ENCODE measurements at regions not wholly inside any gene's neighbourhood (a gene's known extent, or its start where the extent isn't known, plus 50 kb on each side); places are given as distances from the start of the nearest gene placed in this dataset.

- Histone ChIP-seq H3K27me3 (ENCODE audit: control insufficient read depth, insufficient read depth, low read length) (no peaks in the 10 kb centered on the region), H3K36me3 (ENCODE audit: control insufficient read depth, insufficient read depth, low read length) (no peaks in the 10 kb centered on the region), H3K4me3 (ENCODE audit: low read depth, low read length) (no peak overlapping the region)
- DNase-seq (ENCODE audit: low read depth) (no peak), FAIRE-seq (no peak)
- TF ChIP-seq, protein P1, sequence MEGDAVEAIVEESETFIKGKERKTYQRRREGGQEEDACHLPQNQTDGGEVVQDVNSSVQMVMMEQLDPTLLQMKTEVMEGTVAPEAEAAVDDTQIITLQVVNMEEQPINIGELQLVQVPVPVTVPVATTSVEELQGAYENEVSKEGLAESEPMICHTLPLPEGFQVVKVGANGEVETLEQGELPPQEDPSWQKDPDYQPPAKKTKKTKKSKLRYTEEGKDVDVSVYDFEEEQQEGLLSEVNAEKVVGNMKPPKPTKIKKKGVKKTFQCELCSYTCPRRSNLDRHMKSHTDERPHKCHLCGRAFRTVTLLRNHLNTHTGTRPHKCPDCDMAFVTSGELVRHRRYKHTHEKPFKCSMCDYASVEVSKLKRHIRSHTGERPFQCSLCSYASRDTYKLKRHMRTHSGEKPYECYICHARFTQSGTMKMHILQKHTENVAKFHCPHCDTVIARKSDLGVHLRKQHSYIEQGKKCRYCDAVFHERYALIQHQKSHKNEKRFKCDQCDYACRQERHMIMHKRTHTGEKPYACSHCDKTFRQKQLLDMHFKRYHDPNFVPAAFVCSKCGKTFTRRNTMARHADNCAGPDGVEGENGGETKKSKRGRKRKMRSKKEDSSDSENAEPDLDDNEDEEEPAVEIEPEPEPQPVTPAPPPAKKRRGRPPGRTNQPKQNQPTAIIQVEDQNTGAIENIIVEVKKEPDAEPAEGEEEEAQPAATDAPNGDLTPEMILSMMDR (IDR thresholded peaks at IDR 0.05; ENCODE audit: insufficient read depth, low read length, severe bottlenecking) = no peak
Measured at GRCh38 chr5:135711911-135712310, 122.6 kb upstream of the SLC25A48 start.

DNA sequence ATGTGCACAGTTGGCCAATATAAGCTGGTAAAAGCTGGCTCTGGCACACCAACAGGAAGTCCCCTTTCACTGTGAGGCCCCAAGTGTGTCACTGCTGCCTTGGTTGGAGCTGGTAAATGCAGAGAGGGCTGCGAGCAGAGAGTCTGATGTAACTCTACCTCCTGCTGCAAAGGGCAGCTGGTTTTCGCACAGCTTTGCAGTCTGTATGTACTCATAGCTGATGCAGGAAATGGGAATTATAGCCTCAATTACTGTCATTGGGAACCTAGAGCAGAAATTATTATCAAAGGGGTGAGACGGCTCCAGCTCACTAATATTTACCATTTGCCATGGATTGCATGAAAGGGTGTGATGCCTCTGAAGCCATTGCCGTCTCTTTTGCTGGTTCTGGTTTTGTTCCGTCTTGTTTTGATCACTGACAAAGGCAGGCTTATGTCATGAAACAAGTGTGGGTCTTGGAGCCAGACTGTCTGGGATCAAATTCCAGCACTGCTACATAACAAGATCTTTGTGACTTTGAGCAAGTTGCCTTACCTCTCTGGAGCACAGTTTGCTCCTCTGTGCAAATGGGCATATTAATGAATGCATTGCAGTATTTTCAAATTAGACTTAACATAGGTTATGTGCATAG is 124.3 kb upstream of the SLC25A48 start:
- no peak overlapping the region for H3K4me3 ChIP-seq (ENCODE audit: low read depth, low read length)
- no peaks in the 10 kb centered on the region for H3K36me3 ChIP-seq (ENCODE audit: control insufficient read depth, insufficient read depth, low read length)
- no peaks in the 10 kb centered on the region for H3K27me3 ChIP-seq (ENCODE audit: control insufficient read depth, insufficient read depth, low read length)
- DNase-seq (ENCODE audit: low read depth) (no peak), FAIRE-seq (no peak)
- TF ChIP-seq, protein P1 (IDR thresholded peaks at IDR 0.05; ENCODE audit: insufficient read depth, low read length, severe bottlenecking) = no peak

DNA sequence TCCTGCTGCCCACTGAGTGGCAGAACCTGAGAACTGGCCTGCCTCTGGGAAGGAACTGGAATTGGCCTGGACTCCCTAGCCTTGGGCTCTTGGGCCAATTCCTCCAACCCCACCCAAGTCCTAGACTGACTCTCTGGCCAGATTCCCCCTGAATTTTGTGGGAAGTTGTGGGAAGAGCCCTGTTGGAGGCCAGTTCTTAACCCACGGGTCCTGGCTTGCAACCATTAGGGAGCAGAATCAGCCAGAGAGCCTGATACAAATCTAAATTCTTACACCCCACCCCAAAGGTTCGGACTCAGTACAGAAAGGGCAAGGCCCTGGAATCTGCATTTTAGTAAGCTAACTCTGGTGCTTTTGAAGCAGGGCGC is 125.3 kb upstream of the SLC25A48 start:
- FAIRE-seq (no peak), DNase-seq (ENCODE audit: low read depth) (no peak)
- H3K27me3 ChIP-seq (ENCODE audit: control insufficient read depth, insufficient read depth, low read length) = no peaks in the 10 kb centered on the region
- TF ChIP-seq, protein P1 (IDR thresholded peaks at IDR 0.05; ENCODE audit: insufficient read depth, low read length, severe bottlenecking) = no peak
- H3K36me3 ChIP-seq (ENCODE audit: control insufficient read depth, insufficient read depth, low read length) = no peaks in the 10 kb centered on the region
- no peak overlapping the region for H3K4me3 ChIP-seq (ENCODE audit: low read depth, low read length)

- H3K27me3 ChIP-seq (ENCODE audit: control insufficient read depth, insufficient read depth, low read length) = no peaks in the 10 kb centered on the region
- H3K36me3 ChIP-seq (ENCODE audit: control insufficient read depth, insufficient read depth, low read length) = no peaks in the 10 kb centered on the region
- TF ChIP-seq, protein P1 (IDR thresholded peaks at IDR 0.05; ENCODE audit: insufficient read depth, low read length, severe bottlenecking) = no peak
- H3K4me3 ChIP-seq (ENCODE audit: low read depth, low read length) = no peak overlapping the region
- DNase-seq (ENCODE audit: low read depth) (no peak), FAIRE-seq (no peak)
Measured at GRCh38 chr5:135708481-135709207, 125.8 kb upstream of the SLC25A48 start.

- Histone ChIP-seq H3K36me3 (ENCODE audit: control insufficient read depth, insufficient read depth, low read length) (no peaks in the 10 kb centered on the region), H3K4me3 (ENCODE audit: low read depth, low read length) (no peak overlapping the region), H3K27me3 (ENCODE audit: control insufficient read depth, insufficient read depth, low read length) (no peaks in the 10 kb centered on the region)
- DNase-seq (ENCODE audit: low read depth) (no peak), FAIRE-seq (no peak)
- TF ChIP-seq, protein P1 (IDR thresholded peaks at IDR 0.05; ENCODE audit: insufficient read depth, low read length, severe bottlenecking) = no peak
Measured at GRCh38 chr5:135707302-135707701, 127.2 kb upstream of the SLC25A48 start.

Data from bronchial epithelial cell (primary cell).